ENCODE measurements at regions not wholly inside any gene's neighbourhood (a gene's known extent, or its start where the extent isn't known, plus 50 kb on each side); places are given as distances from the start of the nearest gene placed in this dataset.

- Histone ChIP-seq H3K27me3 (ENCODE audit: control insufficient read depth in 1 of 2, insufficient read depth in 2 of 2, low read length in 2 of 2) (no peaks in the 10 kb centered on the region), H3K36me3 (ENCODE audit: insufficient read depth, low read length) (no peaks in the 10 kb centered on the region), H3K4me3 (ENCODE audit: low read length) (no peak overlapping the region), H3K27ac (ENCODE audit: low read depth in 1 of 2, low read length in 2 of 2) (no peak overlapping the region), H3K9me3 (ENCODE audit: control insufficient read depth in 1 of 2, insufficient read depth in 1 of 2, low read length in 2 of 2) (peaks cover 0 to 34% of the 10 kb centered on the region in 2 experiments), H3K4me1 (ENCODE audit: insufficient read depth, low read length) (no peaks in the 10 kb centered on the region)
- no peaks in the 10 kb centered on the region for H3K27me3 Mint-ChIP-seq
- peak in 1 of 14 experiments; percentile 8 for DNase-seq
- no peak overlapping the region for H3K4me3 Mint-ChIP-seq
- no peak for ATAC-seq (ENCODE audit: poor library complexity)
- no peaks in the 10 kb centered on the region for H3K4me1 Mint-ChIP-seq (ENCODE audit: low read depth)
- TF ChIP-seq CTCF (IDR thresholded peaks at IDR 0.05), result no peak
- intact Hi-C loops (cut with DNase I, micrococcal nuclease), result no loop called here
- ChIA-PET POLR2A (no interaction called here), CTCF (no interaction called here)
- no peak overlapping the region for H3K27ac Mint-ChIP-seq
- peaks cover 21% of the 10 kb centered on the region for H3K9me3 Mint-ChIP-seq
- no peaks in the 10 kb centered on the region for H3K36me3 Mint-ChIP-seq (ENCODE audit: low read depth)
Observed at GRCh38 chr11:23405350-23405937, 545.2 kb upstream of the CCDC179 start.

- intact Hi-C loops (cut with DNase I, micrococcal nuclease), result no loop called here
- peaks cover 20% of the 10 kb centered on the region for H3K9me3 Mint-ChIP-seq
- Histone ChIP-seq H3K4me3 (ENCODE audit: low read length) (no peak overlapping the region), H3K36me3 (ENCODE audit: insufficient read depth, low read length) (no peaks in the 10 kb centered on the region), H3K27me3 (ENCODE audit: control insufficient read depth in 1 of 2, insufficient read depth in 2 of 2, low read length in 2 of 2) (no peaks in the 10 kb centered on the region), H3K9me3 (ENCODE audit: control insufficient read depth in 1 of 2, insufficient read depth in 1 of 2, low read length in 2 of 2) (peaks cover 0 to 34% of the 10 kb centered on the region in 2 experiments), H3K4me1 (ENCODE audit: insufficient read depth, low read length) (no peaks in the 10 kb centered on the region), H3K27ac (ENCODE audit: low read depth in 1 of 2, low read length in 2 of 2) (no peak overlapping the region)
- POLR2A ChIA-PET, result no interaction called here
- ATAC-seq (ENCODE audit: poor library complexity), result no peak
- DNase-seq, result peak in 1 of 14 experiments; percentile 5
- CTCF ChIA-PET, result no interaction called here
- H3K4me3 Mint-ChIP-seq, result no peak overlapping the region
- no peaks in the 10 kb centered on the region for H3K36me3 Mint-ChIP-seq (ENCODE audit: low read depth)
- no peak for TF ChIP-seq CTCF (IDR thresholded peaks at IDR 0.05)
- no peaks in the 10 kb centered on the region for H3K4me1 Mint-ChIP-seq (ENCODE audit: low read depth)
- no peak overlapping the region for H3K27ac Mint-ChIP-seq
- no peaks in the 10 kb centered on the region for H3K27me3 Mint-ChIP-seq
Observed at GRCh38 chr11:23406131-23406819, 546.0 kb upstream of the CCDC179 start.

DNA sequence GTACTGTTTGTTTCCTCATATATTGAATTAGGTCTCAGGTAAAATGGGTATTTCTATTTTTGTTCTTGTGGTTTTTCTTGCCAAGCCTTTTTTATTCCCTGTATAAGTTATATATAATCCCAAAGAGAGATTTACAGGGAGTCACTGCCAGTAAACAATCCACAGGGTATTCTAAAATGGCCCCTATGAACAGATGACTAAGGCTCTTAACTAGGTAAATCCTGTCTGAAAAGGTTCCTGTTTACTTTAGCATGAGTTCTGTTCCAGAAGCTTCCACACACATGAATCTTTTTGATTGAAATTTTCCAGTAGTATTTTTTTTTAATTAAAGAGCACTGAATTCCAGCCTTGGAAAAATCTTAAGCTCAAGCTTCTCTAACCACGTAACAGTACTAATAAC, 552.8 kb upstream of the CCDC179 start:
- no peaks in the 10 kb centered on the region for H3K4me1 Mint-ChIP-seq (ENCODE audit: low read depth)
- H3K4me1 ChIP-seq (ENCODE audit: insufficient read depth, low read length), result no peaks in the 10 kb centered on the region
- H3K4me3 Mint-ChIP-seq, result no peak overlapping the region
- H3K9me3 ChIP-seq (ENCODE audit: control insufficient read depth in 1 of 2, insufficient read depth in 1 of 2, low read length in 2 of 2), result no peaks in the 10 kb centered on the region
- TF ChIP-seq CTCF (IDR thresholded peaks at IDR 0.05), result no peak
- no peaks in the 10 kb centered on the region for H3K36me3 Mint-ChIP-seq (ENCODE audit: low read depth)
- no peak for DNase-seq
- H3K27ac ChIP-seq (ENCODE audit: low read depth in 1 of 2, low read length in 2 of 2), result no peak overlapping the region
- H3K9me3 Mint-ChIP-seq, result peaks cover 19% of the 10 kb centered on the region
- intact Hi-C loops (cut with DNase I, micrococcal nuclease), result no loop called here
- H3K36me3 ChIP-seq (ENCODE audit: insufficient read depth, low read length), result no peaks in the 10 kb centered on the region
- POLR2A ChIA-PET, result no interaction called here
- no peaks in the 10 kb centered on the region for H3K27me3 Mint-ChIP-seq
- no peaks in the 10 kb centered on the region for H3K27me3 ChIP-seq (ENCODE audit: control insufficient read depth in 1 of 2, insufficient read depth in 2 of 2, low read length in 2 of 2)
- H3K27ac Mint-ChIP-seq, result no peak overlapping the region
- ATAC-seq (ENCODE audit: poor library complexity), result no peak
- CTCF ChIA-PET, result no interaction called here
- no peak overlapping the region for H3K4me3 ChIP-seq (ENCODE audit: low read length)
